ENCODE measurements at regions not wholly inside any gene's neighbourhood (a gene's known extent, or its start where the extent isn't known, plus 50 kb on each side); places are given as distances from the start of the nearest gene placed in this dataset.
A peak's percentile ranks its signal among the peaks of the same experiment; 100 is the strongest.
"Not testable (repeated sequence)": the region's sequence is repeated elsewhere in the genome, so short reads cannot be mapped to it uniquely, and the experiment has no call there.

DNA sequence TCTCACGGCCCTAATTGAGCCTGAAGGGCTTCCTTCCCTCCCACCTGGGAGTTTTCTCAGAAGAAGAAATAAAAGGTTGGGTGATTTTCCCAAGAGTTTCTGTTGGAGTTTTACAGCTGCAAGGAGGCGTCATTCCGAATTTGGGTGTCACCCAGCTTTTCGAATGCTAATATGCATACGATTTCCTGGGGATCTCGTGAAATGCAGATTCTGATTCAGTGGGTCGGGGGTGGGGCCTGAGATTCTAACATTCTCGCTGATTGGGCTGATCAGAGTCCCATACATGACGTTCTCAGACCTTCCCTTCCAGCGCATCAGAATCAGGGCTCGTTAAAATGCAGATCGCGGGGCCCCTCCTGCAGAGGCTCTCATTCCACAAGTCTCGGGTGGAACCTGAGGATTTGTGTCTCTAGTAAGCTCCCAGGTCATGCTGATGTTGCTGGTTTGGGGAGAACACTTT, 125.8 kb upstream of the STX18 start:
- no peak for DNase-seq (ENCODE audit: low read depth in 2 of 2)

DNA sequence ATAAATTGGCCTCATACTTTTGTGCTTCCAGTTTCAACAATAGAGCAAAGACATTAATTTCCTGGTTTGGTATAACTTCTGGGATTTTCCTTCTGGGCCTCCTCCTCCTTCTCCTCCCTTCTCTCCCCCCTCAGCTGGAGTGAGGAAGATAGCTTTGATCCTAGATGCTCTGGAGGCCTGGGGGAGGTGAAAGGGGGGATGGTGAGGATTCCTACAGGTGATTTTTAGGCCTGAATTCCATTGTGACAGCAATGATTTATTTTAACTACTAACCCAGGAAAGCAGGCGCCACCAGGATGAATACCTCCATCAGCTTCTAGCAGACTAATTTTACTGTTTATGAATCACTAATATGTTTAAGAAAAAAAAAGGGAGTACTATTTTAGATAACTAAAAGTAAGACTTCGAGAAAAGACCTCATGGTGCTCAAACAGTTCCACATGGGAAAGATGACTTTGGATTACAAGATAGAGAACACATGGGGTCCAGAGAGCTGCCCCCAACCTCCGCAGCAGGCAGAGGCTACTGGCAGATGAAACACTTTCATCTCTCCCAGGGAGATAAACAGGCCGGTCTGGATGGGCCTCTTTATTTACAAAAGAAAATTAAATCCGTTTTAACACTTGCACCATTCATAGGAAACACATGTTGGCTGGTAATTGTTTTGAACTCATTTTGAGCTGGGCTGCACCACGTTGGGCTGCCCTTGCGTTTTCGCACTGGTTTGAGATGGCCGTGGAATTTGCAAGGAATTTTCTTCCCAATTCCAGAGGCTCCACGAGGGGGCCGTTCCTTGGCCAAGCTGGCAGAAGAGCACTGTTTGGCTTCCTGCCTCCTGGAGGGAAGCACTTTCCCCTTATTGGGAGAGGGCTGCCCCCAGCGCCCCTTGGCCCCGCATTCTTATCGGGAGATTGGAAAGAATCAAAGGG, 125.1 kb upstream of the STX18 start:
- DNase-seq (ENCODE audit: low read depth in 2 of 2): no peak

DNA sequence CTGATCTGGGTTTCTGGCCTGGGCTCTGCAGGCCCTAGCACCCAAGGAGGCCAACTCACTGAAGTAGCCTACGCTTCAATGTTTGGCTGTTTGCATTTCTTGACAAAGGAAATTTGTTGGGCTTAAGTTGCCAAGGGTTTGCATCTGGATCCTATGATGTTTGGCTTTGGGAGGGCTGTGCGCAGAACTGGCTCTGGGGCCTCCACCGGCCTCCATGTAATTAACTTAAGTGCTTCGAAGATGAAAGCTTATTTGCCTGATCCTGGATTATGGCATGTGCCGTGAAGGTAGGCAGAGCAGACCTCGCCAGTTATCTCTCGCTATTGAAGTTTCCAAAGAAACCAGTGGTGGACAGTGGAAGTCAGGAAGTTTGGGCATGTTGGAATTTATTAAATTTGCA, 124.3 kb upstream of the STX18 start:
- DNase-seq (ENCODE audit: low read depth in 2 of 2): no peak

DNA sequence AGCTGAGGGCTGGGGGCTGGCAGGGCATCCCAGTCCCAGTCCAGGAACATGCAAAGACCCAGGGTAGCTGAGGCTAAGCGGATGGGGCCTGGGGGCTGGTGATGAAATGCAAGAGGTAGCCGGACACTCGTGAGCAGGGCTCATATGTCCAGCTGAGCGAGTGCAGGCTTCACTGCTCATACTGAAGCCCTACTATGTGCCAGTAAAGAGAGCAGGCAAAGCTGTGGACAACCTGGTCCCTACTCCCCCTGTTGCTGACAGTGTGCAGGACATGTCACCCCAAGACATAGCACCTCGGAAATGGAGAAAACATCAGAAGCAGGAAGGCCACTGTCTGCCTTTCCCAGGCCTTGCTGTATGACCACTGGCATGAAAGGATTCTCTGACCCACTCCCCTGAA, 122.4 kb upstream of the STX18 start:
- DNase-seq (ENCODE audit: low read depth in 2 of 2): no peak

DNA sequence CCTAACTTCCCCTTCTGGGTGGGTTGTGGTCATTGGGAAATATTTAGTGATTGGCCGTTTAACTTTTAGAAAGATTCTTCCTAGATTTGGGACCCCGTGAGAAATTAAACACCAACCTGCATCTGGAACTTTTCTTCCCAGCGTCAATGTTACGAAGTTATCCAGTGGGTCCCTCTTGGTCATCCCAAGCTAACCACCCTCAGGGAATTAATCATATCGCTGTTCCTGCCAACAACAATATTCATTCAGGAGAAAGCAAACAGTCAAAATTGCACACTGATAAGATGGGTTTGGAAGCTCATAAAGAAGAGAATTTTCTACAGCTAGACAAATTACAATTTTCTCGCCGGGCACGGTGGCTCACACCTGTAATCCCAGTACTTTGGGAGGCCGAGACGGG, 121.2 kb upstream of the STX18 start:
- DNase-seq (ENCODE audit: low read depth in 2 of 2): no peak

DNA sequence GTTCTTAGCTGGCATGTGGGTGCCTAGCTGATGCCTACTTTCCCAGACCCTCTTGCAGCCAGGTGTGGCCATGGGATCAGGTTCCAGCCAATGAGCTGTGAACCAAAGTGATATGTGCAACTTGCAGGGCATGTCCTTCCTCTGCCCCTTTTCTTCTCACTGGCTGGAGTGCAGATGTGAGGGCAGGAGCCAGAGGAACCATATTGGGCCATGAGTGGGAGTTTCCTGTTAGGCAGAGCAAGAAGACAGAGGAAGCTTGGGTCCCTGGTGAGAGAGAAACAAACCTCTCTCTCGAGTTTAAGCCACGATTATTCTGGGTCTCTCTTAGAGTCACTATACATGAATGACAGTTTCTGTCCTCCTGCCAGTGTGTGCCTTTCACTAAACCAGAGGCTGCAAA, 120.4 kb upstream of the STX18 start:
- DNase-seq (ENCODE audit: low read depth in 2 of 2): no peak

DNA sequence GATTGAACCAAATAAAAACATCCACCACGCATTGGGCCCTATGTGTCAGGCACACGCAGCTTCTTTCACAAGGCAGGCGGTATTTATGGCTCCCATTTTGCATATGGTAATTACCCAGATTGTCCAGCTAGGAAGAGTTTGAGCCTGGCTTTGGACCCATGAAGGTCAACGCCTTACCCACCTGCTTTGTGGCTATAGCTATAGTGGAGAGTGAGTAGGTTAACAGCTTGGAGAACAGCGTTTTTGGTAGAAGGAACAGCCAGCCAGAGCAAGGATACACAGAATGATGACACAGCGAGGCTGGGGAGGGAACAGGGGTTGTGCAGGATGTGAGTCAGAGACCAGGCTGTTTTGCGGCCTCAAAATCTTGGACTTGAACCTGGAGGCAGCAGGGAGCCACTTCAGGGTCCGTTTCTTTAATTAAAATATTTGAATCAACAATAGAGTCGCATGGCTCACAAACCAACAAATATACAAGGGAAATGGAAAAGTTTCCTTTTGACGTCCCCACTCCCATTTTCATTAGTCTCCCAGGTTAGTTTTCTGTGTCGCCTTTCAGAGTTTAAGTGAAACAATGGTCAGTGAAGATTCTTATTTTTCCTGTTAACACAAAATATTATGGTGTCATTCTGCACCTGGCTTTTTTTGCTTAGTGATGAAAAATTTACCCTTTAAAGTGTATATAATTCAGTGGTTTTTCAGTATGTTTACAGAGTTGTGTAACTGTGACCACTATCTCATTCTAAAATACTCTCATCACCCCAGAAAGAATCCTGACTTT, 118.2 kb upstream of the STX18 start:
- DNase-seq (ENCODE audit: low read depth in 2 of 2): peak; percentile 35 to 87

DNA sequence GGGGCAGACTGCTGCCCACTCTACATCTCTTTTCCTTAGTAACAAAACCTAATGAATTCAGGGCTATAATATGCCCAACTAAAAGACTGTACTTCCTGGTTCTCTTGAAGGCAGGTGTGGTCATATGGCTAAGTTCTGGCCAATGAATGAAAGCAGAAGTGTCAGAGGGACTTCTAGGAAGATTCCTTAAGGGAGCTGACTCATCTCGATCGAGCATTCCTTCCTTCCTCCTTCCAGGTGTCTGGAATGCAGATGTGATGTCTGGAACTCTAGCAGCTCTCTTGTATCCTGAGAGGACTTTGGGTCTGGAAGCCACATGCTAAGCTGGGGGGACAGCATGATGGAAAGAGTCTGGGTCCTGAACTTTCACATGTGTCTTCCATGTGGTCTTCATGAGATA, 116.2 kb upstream of the STX18 start:
- no peak for DNase-seq (ENCODE audit: low read depth in 2 of 2)

DNA sequence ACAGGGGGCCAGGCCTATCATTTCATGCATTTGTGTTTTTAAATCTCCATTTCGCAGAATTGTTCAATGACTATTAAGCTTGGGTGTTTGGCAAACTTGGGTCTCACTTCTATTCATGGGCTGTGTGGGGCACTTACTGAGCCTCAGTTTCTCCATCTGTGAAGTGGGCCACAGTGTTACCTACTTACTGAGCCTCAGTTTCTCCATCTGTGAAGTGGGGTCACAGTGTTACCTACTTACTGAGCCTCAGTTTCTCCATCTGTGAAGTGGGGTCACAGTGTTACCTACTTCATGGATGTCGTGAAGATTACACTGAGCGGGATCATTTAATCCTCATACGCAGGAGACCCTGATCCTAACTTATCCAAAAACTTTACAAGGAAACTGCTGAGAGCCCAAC, 115.1 kb upstream of the STX18 start:
- DNase-seq (ENCODE audit: low read depth in 2 of 2): no peak

DNA sequence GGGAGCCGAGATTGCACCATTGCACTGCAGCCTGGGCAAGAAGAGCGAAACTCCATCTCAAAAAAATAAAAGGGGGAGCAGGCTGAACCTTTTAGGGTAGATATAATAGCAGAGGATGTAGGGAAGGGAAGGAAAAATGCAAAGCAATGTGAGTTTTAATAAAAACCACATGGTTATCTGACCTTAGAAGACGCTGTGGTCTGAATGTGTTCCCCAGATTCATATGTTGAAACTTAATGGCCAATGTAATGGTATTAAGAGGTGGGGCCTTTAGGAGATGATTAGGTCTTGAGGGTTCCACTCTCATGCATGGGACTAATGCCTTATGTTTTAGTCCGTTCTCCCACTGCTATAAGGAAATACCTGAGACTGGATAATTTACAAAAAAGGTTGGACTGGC, 114.1 kb upstream of the STX18 start:
- no peak for DNase-seq (ENCODE audit: low read depth in 2 of 2)

DNA sequence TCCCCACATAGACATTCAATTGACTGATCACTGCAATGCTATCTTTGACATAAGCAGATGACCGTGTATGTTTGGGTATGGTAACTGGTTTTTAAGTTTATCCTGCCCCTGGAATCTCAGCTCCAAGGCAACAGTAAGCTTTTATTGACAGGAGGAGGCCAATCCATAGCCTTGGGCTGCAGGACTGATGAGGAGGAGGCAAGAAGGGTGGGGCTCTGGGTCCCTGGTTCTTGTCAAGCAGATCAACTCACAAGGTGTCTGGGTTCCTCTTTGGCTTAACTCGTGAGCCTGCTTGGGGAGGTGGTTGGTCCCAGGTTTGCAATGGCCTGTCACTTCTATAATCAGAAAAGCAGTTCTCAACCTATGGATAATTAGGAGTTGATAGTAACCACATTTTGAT, 113.2 kb upstream of the STX18 start:
- no peak for DNase-seq (ENCODE audit: low read depth in 2 of 2)

DNA sequence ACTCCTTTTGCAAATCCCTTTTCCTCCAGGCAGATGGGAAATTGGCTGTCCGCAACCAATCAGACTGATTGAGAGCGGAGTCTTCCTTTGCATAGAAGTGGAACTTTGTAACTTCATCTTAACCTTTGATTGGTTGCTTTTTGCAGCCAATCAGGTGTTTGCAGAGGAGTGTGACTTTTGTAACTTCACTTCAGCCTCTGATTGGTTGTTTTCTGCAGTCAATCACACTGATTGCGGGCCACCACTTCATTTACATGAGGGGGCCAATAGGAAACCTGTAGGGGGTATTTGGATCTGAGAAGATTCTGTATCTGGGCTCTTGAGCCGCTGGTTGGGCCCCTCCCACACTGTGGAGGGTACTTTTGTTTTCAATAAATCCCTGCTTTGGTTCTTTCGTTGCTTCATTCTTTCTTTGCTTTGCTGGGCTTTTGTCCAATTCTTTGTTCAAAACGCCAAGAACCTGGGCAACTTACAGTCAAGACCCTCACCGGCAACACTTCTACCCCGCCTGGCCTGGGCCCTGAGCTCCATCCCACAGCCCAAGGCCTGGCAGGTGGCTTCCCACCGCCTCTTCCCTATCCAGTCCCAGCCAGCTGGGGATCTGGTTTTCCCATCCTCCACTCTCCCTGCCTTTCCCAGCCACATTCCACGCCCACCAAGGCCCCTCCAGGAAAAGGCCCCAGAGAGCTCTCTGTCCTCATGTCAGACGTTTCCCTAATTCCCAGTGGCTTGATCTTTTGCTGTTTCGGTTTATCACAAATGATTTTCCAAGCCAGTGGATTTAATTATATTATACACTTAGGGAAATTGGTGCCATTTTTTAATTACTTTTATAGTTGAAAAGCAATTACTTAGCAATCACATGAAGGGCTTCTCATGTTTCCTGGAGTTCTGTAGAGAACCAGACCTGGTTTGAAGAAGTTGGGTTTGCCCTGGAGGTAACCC, 110.2 kb upstream of the STX18 start:
- DNase-seq (ENCODE audit: low read depth in 2 of 2): no peak

DNA sequence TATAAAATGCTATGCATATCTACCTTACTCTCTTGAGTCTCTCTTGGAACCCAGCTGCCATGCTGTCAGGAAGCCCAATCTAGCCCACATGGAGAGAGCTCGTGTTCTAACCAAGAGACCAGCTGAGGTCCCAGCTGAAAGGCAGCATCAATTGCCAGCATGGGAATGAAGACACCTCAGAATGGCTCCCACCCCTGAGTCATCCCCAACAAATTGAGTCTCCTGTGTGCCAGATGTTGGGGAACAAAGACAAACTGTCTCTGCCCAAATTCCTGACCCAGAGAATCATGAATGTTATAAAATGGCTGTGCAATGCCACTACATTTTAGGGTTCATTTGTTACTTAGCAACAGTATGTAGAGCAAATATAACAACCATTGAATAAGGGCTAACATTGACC, 105.2 kb upstream of the STX18 start:
- DNase-seq (ENCODE audit: low read depth in 2 of 2): no peak

DNA sequence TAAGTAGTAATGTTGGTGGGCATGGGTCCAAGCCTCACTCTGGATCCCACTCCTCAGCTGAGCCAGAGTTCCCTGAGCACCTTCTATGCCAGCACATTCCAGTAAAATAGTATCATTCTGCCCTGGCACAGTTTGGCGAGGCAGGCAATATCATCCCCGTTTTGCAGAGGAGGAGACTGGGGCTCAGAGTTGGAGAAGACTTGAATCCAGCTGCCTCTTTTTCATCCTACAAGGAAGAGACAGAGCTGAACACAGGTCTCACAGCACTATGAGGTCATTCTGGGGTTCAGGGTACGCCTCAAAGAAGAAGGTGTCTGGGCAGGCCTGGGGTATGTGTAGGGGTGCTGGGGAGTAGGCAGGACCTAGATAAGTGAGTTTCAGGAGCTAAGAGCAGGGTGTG, 103.9 kb upstream of the STX18 start:
- no peak for DNase-seq (ENCODE audit: low read depth in 2 of 2)

DNA sequence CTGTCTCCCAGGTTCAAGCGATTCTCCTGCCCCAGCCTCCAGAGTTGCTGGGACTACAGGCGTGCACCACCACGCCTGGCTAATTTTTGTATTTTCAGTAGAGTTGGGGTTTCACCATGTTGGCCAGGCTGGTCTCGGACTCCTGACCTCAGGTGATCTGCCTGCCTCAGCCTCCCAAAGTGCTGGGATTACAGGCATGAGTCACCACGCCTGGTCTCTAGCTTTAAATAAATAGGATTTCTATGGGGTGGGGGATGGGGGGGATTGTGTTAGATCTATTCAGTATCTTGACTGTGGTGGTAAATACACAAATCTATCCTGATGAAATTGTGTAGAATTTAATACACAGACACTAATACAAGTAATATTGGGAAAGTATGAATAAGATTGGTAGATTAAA, 102.4 kb upstream of the STX18 start:
- DNase-seq (ENCODE audit: low read depth in 2 of 2): not testable (repeated sequence)

DNA sequence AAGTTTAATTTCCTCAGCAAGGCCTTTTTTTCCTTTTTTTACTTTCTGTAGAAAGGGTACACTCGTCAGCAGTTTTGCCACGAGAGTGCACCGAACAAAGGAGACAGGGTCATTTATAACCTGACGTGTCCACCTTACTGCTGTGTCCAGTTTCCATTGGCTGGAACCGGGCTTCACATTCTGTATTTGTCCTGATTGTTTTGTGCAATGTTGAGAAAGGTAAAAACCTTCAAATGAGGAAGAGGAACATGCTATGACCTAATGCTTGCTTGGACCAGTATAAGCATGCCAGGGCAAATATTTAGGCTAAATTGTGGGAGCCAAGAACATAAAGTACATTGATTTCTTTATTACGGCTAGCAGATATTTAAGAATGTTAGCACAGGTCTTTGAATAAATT, 101.9 kb upstream of the STX18 start:
- DNase-seq (ENCODE audit: low read depth in 2 of 2): not testable (repeated sequence)

DNA sequence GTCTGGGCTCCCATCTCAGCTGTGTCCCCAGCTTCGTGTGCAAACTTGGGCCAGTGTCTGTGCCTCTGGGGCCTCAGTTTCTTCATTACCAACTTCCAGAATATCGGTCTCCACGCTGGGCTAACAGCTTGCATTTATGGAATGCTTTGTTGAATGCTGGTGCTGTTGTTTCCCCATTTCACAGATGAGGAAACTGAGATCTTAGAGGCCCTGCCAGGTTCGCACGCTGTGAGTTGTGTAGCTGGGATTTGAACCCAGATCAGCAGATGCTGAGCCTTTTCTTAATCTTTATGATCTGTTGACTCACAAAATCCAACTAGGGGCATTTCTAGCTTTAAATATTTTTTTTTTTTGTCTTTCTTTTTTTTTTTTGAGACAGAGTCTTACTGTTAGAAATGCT, 101.5 kb upstream of the STX18 start:
- no peak for DNase-seq (ENCODE audit: low read depth in 2 of 2)

DNA sequence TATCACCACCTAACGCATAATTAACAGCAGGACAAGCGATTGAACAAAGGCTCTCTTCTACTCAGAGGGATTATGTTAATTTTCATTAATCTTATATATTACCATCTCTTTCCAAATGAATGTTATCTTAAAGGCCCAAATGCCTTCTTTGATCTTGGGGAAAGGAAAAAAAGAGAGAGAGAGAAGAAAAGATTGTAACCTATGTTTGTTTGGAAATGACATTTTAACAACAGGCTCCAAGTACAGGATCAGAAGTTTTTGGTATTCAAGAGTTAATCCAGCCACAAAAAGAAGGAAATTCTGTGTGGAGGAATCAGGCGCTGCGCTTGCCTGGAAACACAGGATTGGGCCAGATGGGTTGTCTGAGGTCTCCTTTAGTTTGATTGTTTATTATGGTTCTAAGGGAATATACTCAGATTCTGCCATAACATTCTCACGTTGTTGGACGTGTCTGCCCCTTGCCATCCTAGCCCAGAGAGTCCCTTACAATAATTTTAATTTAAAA, 100.7 kb upstream of the STX18 start:
- no peak for DNase-seq (ENCODE audit: low read depth in 2 of 2)

DNA sequence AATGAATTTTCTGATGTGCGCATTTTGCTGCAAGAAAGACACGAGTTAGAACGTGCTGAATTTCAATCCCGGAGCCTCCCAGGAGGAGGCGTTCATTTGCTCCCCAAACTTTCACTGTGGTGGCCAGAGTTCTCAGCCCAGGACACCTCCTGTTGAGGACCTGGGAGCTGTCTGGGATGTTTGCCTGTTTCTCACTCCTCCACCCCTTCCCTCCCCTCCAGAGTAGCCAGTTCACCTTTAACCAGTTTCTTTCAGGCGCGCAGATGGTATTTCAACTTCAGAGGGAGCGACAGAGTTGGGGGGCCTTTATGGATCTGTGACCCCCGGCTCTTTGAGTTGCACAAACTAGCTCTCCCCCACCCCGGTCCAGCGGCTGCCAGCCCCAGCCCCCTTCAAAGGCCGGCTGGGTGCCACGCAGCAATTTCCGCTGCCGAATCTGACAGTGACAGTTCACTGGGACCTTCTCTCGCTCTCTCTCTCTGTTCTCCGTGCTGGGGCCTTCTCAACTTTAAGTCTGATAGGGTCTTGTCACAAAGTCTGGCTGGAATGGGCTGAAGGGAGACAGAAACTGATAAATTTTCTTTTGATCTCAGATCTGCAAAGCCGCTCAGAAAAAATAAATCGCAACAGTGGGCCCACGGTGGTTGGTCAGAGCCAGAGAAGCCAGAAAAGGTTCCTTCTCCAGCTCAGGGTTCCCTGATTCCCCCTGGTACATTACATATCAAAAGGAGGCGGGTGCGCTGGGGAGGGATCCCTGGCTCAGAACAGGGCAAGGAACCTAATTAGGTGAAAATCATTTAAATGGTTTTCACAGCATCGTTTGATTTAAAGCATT, 100.0 kb upstream of the STX18 start:
- DNase-seq (ENCODE audit: low read depth in 2 of 2): no peak

DNA sequence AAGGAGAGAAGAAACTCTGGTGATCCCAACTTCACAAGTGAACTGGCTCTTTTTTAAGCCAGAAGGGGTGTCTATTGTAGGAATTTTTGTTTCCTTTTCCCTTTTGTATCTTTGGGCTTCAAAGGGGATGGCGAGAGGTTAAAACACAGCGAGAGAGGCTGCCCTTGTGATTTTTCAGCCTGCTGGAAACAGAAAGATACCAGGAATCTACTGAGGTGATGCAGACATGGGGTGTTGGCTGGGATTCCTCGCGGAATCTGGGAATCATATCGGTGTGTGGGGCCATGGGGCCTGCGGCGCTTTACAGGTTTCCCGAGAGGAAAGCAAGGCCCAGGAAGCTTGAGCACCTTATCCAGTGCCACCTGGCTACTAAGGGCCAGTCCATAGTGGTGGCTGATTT, 99.4 kb upstream of the STX18 start:
- no peak for DNase-seq (ENCODE audit: low read depth in 2 of 2)

DNA sequence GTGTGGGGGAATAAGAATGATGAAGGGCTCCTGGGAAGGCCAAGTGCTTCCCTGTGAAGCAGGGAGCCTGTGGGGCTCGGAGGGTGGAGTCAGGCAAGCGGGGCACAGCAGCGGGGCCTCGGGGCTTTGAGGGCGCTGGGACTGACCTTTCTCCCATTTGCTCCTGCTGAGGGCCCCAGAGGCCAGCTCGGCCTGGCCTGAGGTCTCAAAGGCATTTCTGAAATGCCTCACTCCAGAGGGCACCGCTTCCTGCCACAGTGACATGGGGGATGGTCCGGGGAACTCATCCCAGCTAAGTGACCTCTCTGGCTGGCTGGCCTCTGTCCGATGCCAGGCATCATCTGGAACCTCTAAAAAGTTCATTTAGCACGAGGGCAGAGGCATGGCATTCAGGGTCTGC, 98.8 kb upstream of the STX18 start:
- no peak for DNase-seq (ENCODE audit: low read depth in 2 of 2)

All from lung microvascular endothelial cell (primary cell).